ENCODE measurements at regions not wholly inside any gene's neighbourhood (a gene's known extent, or its start where the extent isn't known, plus 50 kb on each side); places are given as distances from the start of the nearest gene placed in this dataset.
"Not testable (repeated sequence)": the region's sequence is repeated elsewhere in the genome, so short reads cannot be mapped to it uniquely, and the experiment has no call there.

DNA sequence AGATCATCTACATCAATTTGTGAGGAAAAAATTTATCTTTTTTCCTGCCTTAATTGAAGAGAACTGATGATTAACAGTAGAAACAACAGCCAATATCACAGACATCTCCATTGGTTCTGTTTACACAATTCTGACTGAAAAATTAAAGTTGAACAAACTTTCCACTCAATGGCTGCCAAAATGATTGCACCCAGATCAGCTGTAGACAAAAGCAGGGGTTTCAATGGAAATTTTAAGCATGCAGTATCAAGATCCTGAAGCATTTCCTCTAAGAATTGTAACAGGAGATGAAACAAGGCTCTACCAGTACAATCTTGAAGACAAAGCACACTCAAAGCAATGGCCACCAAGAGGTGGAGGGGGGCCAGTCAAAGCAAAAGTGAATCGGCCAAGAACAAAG, 231.6 kb upstream of the KRR1 start:
- H3K36me3 Mint-ChIP-seq, result no peaks in the 10 kb centered on the region
- H3K27ac Mint-ChIP-seq, result no peak overlapping the region
- no peak overlapping the region for H3K4me3 Mint-ChIP-seq
- H3K27me3 Mint-ChIP-seq, result peaks cover 12 to 16% of the 10 kb centered on the region in 2 donors
- H3K4me1 Mint-ChIP-seq, result no peaks in the 10 kb centered on the region
- ATAC-seq (replicated peaks) (no peak), DNase-seq (no peak)
- H3K9me3 Mint-ChIP-seq, result peaks cover 0 to 4% of the 10 kb centered on the region in 2 donors

DNA sequence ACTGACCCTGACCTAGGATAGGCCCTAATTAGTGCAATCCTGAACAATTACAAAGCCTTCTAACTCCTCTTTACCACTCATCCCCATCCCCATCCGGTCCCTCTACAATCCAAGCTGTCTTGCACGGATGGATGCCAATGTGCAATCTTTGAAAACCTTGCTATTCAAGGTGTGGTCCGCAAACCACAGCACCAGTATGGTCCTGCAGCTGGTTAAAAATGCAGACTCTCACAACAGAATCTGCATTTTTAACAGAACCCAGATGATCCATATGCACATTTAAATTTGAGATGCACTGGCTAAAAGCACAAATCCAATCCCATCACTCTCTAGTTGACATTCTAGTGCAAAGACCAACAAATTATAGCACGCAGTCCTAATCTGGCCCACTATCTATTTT, 230.6 kb upstream of the KRR1 start:
- no peak for DNase-seq
- no peaks in the 10 kb centered on the region for H3K4me1 Mint-ChIP-seq
- no peaks in the 10 kb centered on the region for H3K36me3 Mint-ChIP-seq
- peaks cover 0 to 4% of the 10 kb centered on the region in 2 donors for H3K9me3 Mint-ChIP-seq
- peaks cover 12 to 20% of the 10 kb centered on the region in 2 donors for H3K27me3 Mint-ChIP-seq
- H3K4me3 Mint-ChIP-seq, result no peak overlapping the region
- ATAC-seq (replicated peaks), result no peak
- no peak overlapping the region for H3K27ac Mint-ChIP-seq

DNA sequence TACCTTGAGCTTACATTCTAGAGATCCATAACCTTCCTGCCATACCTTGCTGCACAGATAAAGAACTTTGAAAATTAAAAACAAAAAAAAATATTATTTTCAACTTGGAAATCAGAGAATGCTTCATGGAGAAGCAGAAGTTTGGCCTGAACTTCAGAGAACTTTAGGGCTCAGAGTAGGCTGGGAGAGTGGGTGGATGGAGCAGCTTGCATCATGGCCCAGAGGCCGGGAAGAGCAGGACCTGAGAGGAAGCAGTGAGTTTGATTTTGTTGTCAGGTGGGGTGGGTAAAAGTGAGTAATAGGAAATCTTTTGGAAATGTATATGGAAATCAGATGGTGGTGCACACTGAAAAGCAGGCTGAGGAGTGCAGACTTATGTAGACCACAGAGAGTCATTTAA, 228.5 kb upstream of the KRR1 start:
- peaks cover 5 to 16% of the 10 kb centered on the region in 2 donors for H3K27me3 Mint-ChIP-seq
- H3K9me3 Mint-ChIP-seq, result peaks cover 0 to 4% of the 10 kb centered on the region in 2 donors
- H3K27ac Mint-ChIP-seq, result no peak overlapping the region
- DNase-seq (no peak), ATAC-seq (replicated peaks) (no peak)
- no peak overlapping the region for H3K4me3 Mint-ChIP-seq
- H3K4me1 Mint-ChIP-seq, result no peaks in the 10 kb centered on the region
- H3K36me3 Mint-ChIP-seq, result no peaks in the 10 kb centered on the region

DNA sequence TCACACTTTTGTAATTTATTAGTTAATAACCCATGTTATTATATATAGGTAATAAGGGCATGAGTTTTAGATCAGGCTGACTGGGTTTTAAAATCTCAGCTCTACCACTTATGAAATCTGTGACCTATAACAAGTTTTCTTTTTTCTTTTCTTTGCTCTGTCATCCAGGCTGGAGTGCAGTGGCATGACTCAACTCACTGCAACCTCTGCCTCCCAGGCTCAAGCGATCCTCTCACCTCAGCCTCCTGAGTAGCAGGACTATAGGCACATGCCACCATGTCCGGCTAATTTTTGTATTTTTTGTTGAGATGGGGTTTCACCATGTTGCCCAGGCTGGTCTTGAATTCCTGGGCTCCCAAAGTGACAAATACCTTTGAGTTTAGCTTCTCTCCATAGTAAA, 227.7 kb upstream of the KRR1 start:
- not testable (repeated sequence) for H3K4me3 Mint-ChIP-seq, H3K9me3 Mint-ChIP-seq

DNA sequence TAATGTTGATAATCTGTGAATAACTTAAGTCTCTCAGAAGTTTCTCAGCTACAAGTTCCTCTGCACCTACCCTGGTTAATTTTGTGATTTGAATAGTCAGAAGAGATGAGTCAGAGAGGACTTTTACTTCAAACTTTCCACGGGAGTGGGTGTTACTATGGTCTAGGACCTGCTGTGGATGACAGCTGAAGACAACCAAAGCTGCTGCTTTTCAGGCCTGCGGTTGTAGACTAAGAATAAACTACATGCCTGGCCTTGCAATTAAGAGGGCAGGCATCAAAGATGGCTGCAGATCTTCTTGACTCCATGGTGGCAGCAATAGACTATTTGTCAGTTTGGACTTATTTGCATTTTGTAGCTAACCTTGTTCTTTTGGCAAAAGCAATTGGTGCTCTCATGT, 227.1 kb upstream of the KRR1 start:
- no peaks in the 10 kb centered on the region for H3K4me1 Mint-ChIP-seq
- peaks cover 5 to 16% of the 10 kb centered on the region in 2 donors for H3K27me3 Mint-ChIP-seq
- H3K36me3 Mint-ChIP-seq, result no peaks in the 10 kb centered on the region
- DNase-seq (peak; percentile 3), ATAC-seq (replicated peaks) (peak; percentile 84 to 96)
- peaks cover 0 to 4% of the 10 kb centered on the region in 2 donors for H3K9me3 Mint-ChIP-seq
- no peak overlapping the region for H3K4me3 Mint-ChIP-seq
- H3K27ac Mint-ChIP-seq, result no peak overlapping the region

More for the DNA sequence above, 227.7 kb upstream of the KRR1 start:
- H3K27ac Mint-ChIP-seq; DNase-seq; H3K4me1 Mint-ChIP-seq; ATAC-seq (replicated peaks); H3K36me3 Mint-ChIP-seq: not testable (repeated sequence)
- H3K27me3 Mint-ChIP-seq, result peaks cover 5 to 16% of the 10 kb centered on the region in 2 donors

DNA sequence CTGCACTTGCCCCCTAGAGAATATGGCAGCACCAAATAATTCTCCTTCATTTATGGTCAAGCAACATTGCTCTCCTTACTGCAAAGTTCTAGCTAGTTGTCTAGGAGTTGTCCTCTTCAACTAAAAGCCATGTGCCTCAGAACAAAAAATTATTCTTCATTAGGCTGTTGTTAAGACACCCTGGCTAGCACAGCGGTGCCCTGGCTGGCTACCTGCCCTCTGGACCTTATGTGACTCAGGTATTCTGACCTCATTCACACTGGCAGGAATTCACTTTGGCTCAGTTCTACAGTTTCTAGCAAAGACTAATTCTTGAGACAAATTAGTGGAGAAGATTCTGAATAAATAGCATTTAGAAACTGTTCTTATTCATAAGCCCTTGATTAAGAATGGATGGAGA, 224.4 kb upstream of the KRR1 start:
- H3K9me3 Mint-ChIP-seq, result no peaks in the 10 kb centered on the region
- no peak overlapping the region for H3K27ac Mint-ChIP-seq
- H3K27me3 Mint-ChIP-seq, result peaks cover 0 to 9% of the 10 kb centered on the region in 2 donors
- no peaks in the 10 kb centered on the region for H3K36me3 Mint-ChIP-seq
- no peak for ATAC-seq (replicated peaks)
- H3K4me1 Mint-ChIP-seq, result no peaks in the 10 kb centered on the region
- DNase-seq, result no peak
- no peak overlapping the region for H3K4me3 Mint-ChIP-seq

DNA sequence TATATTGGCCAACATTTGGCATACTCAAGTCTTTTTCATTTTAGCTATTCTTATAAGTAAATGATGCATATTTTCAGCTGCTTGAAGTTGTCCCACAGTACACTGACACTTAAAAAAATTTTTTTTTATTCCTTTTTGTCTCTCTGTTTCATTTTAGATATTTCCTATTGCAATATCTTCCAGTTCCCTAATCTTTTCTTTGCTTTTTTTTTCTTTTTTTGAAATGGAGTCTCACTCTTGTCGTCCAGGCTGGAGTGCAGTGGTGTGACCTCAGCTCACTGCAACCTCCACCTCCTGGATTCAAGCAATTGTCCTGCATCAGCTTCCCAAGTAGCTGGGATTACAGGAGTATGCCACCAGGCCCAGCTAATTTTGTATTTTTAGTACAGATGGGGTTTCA, 217.4 kb upstream of the KRR1 start:
- ATAC-seq (replicated peaks), result no peak
- H3K36me3 Mint-ChIP-seq, result no peaks in the 10 kb centered on the region
- no peaks in the 10 kb centered on the region for H3K4me1 Mint-ChIP-seq
- no peak overlapping the region for H3K27ac Mint-ChIP-seq
- peaks cover 5 to 6% of the 10 kb centered on the region in 2 donors for H3K27me3 Mint-ChIP-seq
- H3K9me3 Mint-ChIP-seq, result no peaks in the 10 kb centered on the region
- no peak overlapping the region for H3K4me3 Mint-ChIP-seq
- no peak for DNase-seq

DNA sequence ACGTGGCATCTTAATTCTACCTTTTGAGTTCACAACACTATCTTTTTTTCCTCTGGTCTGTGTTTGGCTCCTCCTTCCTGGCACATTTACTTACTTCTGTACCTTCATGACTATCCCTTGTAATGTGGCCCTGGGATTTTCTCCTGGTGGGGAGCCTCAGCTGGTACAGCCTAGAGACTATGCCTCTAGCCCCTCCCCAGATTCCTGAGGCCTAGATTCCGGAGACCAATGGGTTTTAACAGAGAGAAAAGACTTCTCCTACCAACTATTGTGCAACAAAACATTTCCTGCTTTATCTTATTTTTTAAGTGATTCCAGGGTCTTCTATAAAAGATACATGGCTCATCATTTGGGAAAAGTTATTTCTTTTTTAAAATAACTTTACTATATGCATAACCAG, 216.2 kb upstream of the KRR1 start:
- Mint-ChIP-seq H3K9me3 (no peaks in the 10 kb centered on the region), H3K4me3 (no peak overlapping the region), H3K4me1 (no peaks in the 10 kb centered on the region), H3K36me3 (no peaks in the 10 kb centered on the region), H3K27ac (no peak overlapping the region), H3K27me3 (peaks cover 5 to 6% of the 10 kb centered on the region in 2 donors)
- no peak for DNase-seq
- no peak for ATAC-seq (replicated peaks)

DNA sequence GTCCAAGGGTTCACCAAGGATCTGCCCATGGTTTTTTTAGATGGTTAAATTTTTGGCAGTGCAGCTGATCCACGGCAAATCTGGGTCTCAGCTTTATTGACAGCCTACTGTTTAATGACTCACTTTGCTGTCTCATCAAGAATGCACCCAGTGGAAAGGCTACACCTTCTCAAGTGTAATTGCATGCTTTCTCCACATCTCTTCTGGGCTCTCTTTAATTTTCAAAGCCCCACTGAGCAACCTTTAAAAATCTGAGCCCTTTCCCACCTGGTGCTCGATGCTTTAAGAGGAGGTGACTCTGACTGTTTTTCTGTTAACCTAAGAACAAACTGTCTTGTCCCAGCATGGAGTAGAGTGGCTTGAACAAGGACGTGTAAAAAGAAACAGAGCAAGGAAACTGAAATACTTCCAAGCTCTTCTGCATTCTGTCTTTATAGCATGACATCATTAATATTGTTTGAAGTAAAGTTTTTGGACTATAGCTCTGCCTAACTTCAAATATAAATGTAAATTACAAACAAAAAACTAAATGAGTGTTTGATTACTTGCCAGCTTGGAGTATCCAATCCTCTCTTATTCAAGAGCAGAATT, 214.2 kb upstream of the KRR1 start:
- Mint-ChIP-seq H3K4me3 (no peak overlapping the region), H3K4me1 (no peaks in the 10 kb centered on the region), H3K9me3 (no peaks in the 10 kb centered on the region), H3K27me3 (peaks cover 6 to 9% of the 10 kb centered on the region in 2 donors), H3K36me3 (no peaks in the 10 kb centered on the region), H3K27ac (no peak overlapping the region)
- DNase-seq, result no peak
- no peak for ATAC-seq (replicated peaks)

DNA sequence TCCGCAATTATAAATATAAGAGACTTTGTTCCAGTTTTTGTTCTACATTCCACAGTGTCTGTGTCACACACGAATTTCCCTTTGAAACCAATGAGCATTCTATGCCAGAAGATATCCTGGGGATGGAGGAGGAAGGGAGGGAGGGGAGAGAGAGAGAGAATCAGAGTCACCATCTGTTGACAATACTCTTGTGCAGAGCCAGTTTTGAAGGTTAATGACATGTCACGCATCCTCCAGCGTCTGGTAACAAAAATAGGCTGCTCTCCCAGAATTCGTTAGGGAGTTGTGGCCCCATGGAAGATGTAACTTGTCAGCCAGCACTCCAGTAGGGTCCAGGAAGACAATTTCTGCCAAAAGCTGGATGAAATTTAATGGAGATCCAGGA, 213.5 kb upstream of the KRR1 start:
- no peak overlapping the region for H3K27ac Mint-ChIP-seq
- no peak for ATAC-seq (replicated peaks)
- no peaks in the 10 kb centered on the region for H3K36me3 Mint-ChIP-seq

DNA sequence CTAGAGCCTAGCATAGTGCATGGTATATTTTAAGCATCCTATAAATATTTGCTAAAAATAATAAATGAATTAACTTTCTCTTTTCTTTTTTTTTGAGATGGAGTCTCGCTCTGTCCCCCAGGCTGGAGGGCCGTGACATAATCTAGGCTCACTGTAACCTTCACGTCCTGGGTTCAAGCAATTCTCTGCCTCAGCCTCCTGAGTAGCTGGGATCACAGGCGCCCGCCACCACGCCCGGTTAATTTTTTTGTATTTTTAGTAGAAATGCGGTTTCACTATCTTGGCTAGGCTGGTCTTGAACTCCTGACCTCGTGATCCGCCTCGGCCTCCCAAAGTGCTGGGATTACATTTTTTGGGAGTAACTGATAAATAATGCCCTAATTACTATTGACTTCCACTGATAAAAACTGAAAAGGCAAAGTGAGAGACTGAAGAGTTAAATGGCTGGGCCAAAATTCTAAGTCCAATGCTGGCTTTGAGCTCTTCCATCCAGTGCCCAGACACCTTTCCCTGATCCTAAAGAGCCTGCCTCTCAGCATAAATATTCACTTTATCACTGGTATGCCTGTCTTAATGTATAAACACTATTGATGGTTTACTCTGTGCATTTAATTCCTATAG, 213.0 kb upstream of the KRR1 start:
- ATAC-seq (replicated peaks), result no peak

More for the DNA sequence above, 213.5 kb upstream of the KRR1 start:
- H3K9me3 Mint-ChIP-seq, result no peaks in the 10 kb centered on the region
- H3K4me1 Mint-ChIP-seq, result no peaks in the 10 kb centered on the region
- peaks cover 6 to 13% of the 10 kb centered on the region in 2 donors for H3K27me3 Mint-ChIP-seq
- DNase-seq, result no peak
- no peak overlapping the region for H3K4me3 Mint-ChIP-seq

DNA sequence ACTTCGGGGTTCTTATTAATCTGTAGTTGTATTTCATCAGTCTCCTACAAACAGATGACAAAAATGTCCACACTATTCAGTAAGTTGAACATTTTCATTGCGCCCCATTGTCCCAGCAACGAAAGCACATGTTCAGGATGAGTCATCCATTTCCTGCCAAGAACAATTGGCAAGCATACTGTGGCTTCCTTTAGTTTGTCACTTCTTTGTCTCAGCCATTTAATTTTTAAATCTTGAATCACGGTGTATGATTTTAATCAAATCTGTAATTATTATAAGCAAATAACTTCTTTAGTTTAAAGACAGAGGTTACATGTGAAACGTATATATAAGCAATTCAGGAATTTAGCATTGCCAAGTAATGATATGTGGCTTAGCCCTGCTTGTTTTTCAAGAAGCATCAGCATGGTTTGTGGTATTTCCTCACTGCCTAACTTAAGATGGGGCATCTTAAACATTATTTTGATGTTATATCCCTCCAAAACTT, 211.3 kb upstream of the KRR1 start:
- peaks cover 13 to 20% of the 10 kb centered on the region in 2 donors for H3K27me3 Mint-ChIP-seq
- ATAC-seq (replicated peaks) (peak; percentile 42 to 64), DNase-seq (no peak)
- H3K4me3 Mint-ChIP-seq, result no peak overlapping the region
- H3K4me1 Mint-ChIP-seq, result no peaks in the 10 kb centered on the region
- H3K9me3 Mint-ChIP-seq, result no peaks in the 10 kb centered on the region
- H3K36me3 Mint-ChIP-seq, result no peaks in the 10 kb centered on the region
- no peak overlapping the region for H3K27ac Mint-ChIP-seq

More for the DNA sequence above, 213.0 kb upstream of the KRR1 start:
- peaks cover 6 to 13% of the 10 kb centered on the region in 2 donors for H3K27me3 Mint-ChIP-seq
- no peak for DNase-seq
- H3K4me1 Mint-ChIP-seq, result no peaks in the 10 kb centered on the region
- no peaks in the 10 kb centered on the region for H3K36me3 Mint-ChIP-seq
- H3K27ac Mint-ChIP-seq, result no peak overlapping the region
- no peaks in the 10 kb centered on the region for H3K9me3 Mint-ChIP-seq
- no peak overlapping the region for H3K4me3 Mint-ChIP-seq

DNA sequence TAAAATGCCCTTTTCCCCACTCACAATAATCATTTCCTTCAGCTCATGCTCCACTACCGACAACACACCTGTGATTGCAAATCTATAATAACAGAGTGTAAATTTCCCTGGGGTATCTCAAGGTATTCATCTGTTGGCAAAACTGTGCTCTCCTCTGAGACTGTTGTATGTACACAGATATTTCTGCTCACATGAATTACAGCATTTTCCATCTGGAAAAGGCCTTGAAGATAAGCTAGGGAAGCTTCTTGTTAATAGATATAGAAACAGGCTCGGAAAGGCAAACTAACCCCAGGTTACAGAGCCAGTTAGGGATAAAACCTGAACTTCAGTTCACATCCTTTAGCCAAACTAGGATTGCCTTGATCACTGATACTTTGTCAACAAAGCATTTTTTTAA, 210.4 kb upstream of the KRR1 start:
- ATAC-seq (replicated peaks), result no peak
- Mint-ChIP-seq H3K27me3 (peaks cover 7 to 16% of the 10 kb centered on the region in 2 donors), H3K9me3 (no peaks in the 10 kb centered on the region), H3K36me3 (no peaks in the 10 kb centered on the region), H3K4me1 (no peaks in the 10 kb centered on the region), H3K4me3 (no peak overlapping the region), H3K27ac (no peak overlapping the region)
- no peak for DNase-seq

DNA sequence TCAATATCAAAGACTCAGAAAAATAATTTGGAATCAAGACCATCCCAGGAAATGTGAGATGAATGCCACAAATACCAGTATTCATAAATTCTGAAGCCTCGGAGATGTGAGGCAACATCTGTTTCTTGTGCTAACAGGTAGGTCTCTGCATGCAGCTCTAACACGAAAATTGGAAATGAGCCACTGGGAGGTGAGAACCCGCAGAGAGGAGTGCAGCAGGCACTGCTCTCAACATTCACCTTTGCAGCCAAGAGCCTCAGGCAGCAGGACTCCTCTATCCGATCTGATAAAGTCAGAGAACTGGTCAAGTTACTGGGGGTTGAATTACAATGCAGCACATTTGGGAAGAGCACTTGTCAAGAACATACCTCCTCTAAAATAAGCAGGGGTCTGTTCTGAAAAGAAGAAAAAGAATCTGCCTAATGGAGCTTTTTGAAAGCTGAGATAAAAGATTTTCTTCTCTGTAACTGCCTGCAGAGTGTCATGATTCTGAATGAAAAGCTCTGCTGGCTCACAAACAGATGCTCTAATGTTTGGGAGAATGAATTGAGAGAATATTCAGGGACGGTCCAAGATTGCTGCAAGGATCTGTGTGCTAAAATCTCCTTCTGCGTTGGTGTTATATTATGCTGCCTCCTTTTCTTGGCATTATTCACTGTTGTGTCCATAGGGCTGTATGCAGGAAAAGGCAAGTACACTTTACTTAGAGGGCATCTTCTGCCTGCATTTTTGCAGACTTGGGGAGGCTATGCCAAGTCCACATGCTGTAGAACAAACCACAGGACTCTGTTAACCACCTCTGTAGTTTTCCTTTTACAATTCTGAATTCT, 209.6 kb upstream of the KRR1 start:
- Mint-ChIP-seq H3K9me3 (no peaks in the 10 kb centered on the region), H3K27me3 (peaks cover 7 to 16% of the 10 kb centered on the region in 2 donors), H3K4me3 (no peak overlapping the region), H3K36me3 (no peaks in the 10 kb centered on the region), H3K27ac (no peak overlapping the region), H3K4me1 (no peaks in the 10 kb centered on the region)
- DNase-seq, result no peak
- no peak for ATAC-seq (replicated peaks)

DNA sequence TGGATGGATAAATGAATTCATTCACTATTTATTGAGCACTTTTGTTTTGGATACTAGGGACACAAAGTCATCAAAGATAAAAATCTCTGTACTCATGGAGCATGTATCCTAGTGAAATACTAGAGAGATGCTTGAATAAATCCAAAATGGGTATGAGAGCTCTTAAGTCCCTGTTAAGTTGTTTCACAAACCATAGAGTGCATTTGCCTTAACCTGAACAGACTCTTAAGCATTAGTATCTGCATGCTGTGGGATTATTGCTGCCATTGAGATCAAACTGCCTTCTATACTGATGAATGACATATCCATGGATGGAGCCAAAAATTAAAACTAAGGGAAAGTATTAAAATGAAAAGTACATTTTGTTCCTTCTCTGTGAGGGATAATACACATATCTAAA, 206.5 kb upstream of the KRR1 start:
- H3K36me3 Mint-ChIP-seq, result no peaks in the 10 kb centered on the region
- H3K27me3 Mint-ChIP-seq, result peaks cover 7 to 16% of the 10 kb centered on the region in 2 donors
- no peak overlapping the region for H3K4me3 Mint-ChIP-seq
- ATAC-seq (replicated peaks) (no peak), DNase-seq (no peak)
- H3K4me1 Mint-ChIP-seq, result no peaks in the 10 kb centered on the region
- no peaks in the 10 kb centered on the region for H3K9me3 Mint-ChIP-seq
- no peak overlapping the region for H3K27ac Mint-ChIP-seq

Measured in stimulated activated naive B cell treated with anti-CD40 and anti-IgM and Interleukin-4, amounts not matched to agents 10 μg/mL and 1 μg/mL and 100 μg/mL, for 72 hours (primary cell).